GM23338 (cell line): ENCODE measurements at regions not wholly inside any gene's neighbourhood (a gene's known extent, or its start where the extent isn't known, plus 50 kb on each side); places are given as distances from the start of the nearest gene placed in this dataset.

Source experiments
- ATAC-seq: fragments of 200-7000 bp; cut with Tn5 transposase; 3 replicates; pipeline ENCODE4 v1.9.1; 2020
- DNase-seq: peaks from one replicate; pipeline ENCODE4 v3.0.0-alpha.2; 2015; ENCODE audit warnings: low spot score
- H2AFZ ChIP-seq: fragments of 200-600 bp; sonication (generic); 2 replicates; pipeline ENCODE4 v1.8.0; 2016; ENCODE audit warnings: antibody characterized with exemption, mild to moderate bottlenecking, moderate library complexity
- H3F3A ChIP-seq: fragments of 200-600 bp; sonication (generic); replicated peaks from 2 replicates; pipeline ENCODE4 v1.8.0; 2017; ENCODE audit warnings: antibody characterized with exemption, mixed run types, low read depth
- H3K27ac ChIP-seq: fragments of 200-600 bp; sonication (generic); 2 replicates; pipeline ENCODE4 v1.6.1; 2016; ENCODE audit warnings: low read depth
- H3K27me3 ChIP-seq: fragments of 200-600 bp; sonication (generic); 2 replicates; pipeline ENCODE4 v1.8.0; 2016; ENCODE audit warnings: mild to moderate bottlenecking, mixed run types, moderate library complexity; ENCODE audit not compliant: insufficient read depth
- H3K36me3 ChIP-seq: fragments of 200-600 bp; sonication (generic); 2 replicates; pipeline ENCODE4 v1.8.0; 2016; ENCODE audit warnings: mild to moderate bottlenecking; ENCODE audit not compliant: insufficient read depth
- H3K4me1 ChIP-seq: fragments of 200-600 bp; sonication (generic); 2 replicates; pipeline ENCODE4 v1.8.0; 2016; ENCODE audit warnings: mild to moderate bottlenecking, moderate library complexity; ENCODE audit not compliant: insufficient read depth
- H3K4me2 ChIP-seq: fragments of 200-600 bp; sonication (generic); 2 replicates; pipeline ENCODE4 v1.7.1; 2017; ENCODE audit warnings: mixed run types
- H3K4me3 ChIP-seq: fragments of 200-600 bp; sonication (generic); 2 replicates; pipeline ENCODE4 v1.6.1; 2016; ENCODE audit warnings: mixed run types
- H3K79me2 ChIP-seq: fragments of 200-600 bp; sonication (generic); replicated peaks from 2 replicates; pipeline ENCODE4 v1.8.0; 2017; ENCODE audit warnings: mild to moderate bottlenecking; ENCODE audit not compliant: insufficient read depth
- H3K9me2 ChIP-seq: fragments of 200-600 bp; sonication (generic); 2 replicates; pipeline ENCODE4 v1.8.0; 2017; ENCODE audit not compliant: insufficient read depth
- H4K20me1 ChIP-seq: fragments of 200-600 bp; sonication (generic); replicated peaks from 2 replicates; pipeline ENCODE4 v1.8.0; 2017; ENCODE audit warnings: mild to moderate bottlenecking; ENCODE audit not compliant: insufficient read depth
- H3K27ac Mint-ChIP-seq: 2 replicates; pipeline ENCODE4 v1.8.0; 2020; ENCODE audit warnings: inconsistent platforms, mild to moderate bottlenecking, moderate library complexity, mixed read lengths
- H3K27me3 Mint-ChIP-seq: 3 replicates; pipeline ENCODE4 v1.8.0; 2022; ENCODE audit warnings: low read depth, mild to moderate bottlenecking, moderate library complexity, mixed read lengths, inconsistent platforms; ENCODE audit not compliant: insufficient read depth, poor library complexity
- H3K36me3 Mint-ChIP-seq: 3 replicates; pipeline ENCODE4 v1.8.0; 2021; ENCODE audit warnings: low read depth, mild to moderate bottlenecking, inconsistent platforms, moderate library complexity, mixed read lengths
- H3K4me1 Mint-ChIP-seq: 3 replicates; pipeline ENCODE4 v1.8.0; 2020; ENCODE audit warnings: mild to moderate bottlenecking, inconsistent platforms, mixed read lengths
- H3K4me3 Mint-ChIP-seq: 3 replicates; pipeline ENCODE4 v1.8.0; 2021; ENCODE audit warnings: moderate library complexity, mild to moderate bottlenecking, inconsistent platforms, mixed read lengths
- H3K9me3 Mint-ChIP-seq: 3 replicates; pipeline ENCODE4 v1.8.0; 2020; ENCODE audit warnings: moderate library complexity, mild to moderate bottlenecking, inconsistent platforms, mixed read lengths
- CREB1 ChIP-seq: fragments of 250-450 bp; sonication (Bioruptor Pico); IDR thresholded peaks from 2 replicates; pipeline ENCODE4 v1.5.0; 2020; ENCODE audit warnings: low read depth, mild to moderate bottlenecking, moderate library complexity
- EZH2 ChIP-seq: fragments of 200-600 bp; sonication (generic); IDR thresholded peaks from one replicate; pipeline ENCODE4 v1.8.0; 2017; ENCODE audit warnings: antibody characterized with exemption, mild to moderate bottlenecking, low read depth; ENCODE audit not compliant: unreplicated experiment
- EZH2phosphoT487 ChIP-seq: fragments of 200-600 bp; sonication (generic); IDR thresholded peaks from one replicate; pipeline ENCODE4 v1.8.1; 2018; ENCODE audit warnings: antibody characterized with exemption; ENCODE audit not compliant: unreplicated experiment
- JUNB ChIP-seq: IDR thresholded peaks from one replicate; pipeline ENCODE4 v1.6.1; 2016; ENCODE audit warnings: antibody characterized with exemption; ENCODE audit not compliant: unreplicated experiment
- NANOG ChIP-seq: IDR thresholded peaks from 2 replicates; pipeline ENCODE4 v1.6.1; 2016; ENCODE audit warnings: antibody characterized with exemption, borderline replicate concordance
- POLR2AphosphoS5 ChIP-seq: IDR thresholded peaks from 2 replicates; pipeline ENCODE4 v1.6.1; 2016; ENCODE audit warnings: antibody characterized with exemption, low read depth
- STAT1 ChIP-seq: IDR thresholded peaks from one replicate; pipeline ENCODE4 v1.6.1; 2016; ENCODE audit warnings: antibody characterized with exemption; ENCODE audit not compliant: unreplicated experiment
- ZNF114 ChIP-seq: fragments of 250-450 bp; sonication (Bioruptor Pico); IDR thresholded peaks from 2 replicates; pipeline ENCODE4 v1.5.0; 2020; ENCODE audit warnings: mild to moderate bottlenecking, moderate library complexity
- ZNF331 ChIP-seq: fragments of 250-450 bp; sonication (Bioruptor Pico); IDR thresholded peaks from 2 replicates; pipeline ENCODE4 v1.5.0; 2020; ENCODE audit warnings: low read depth, mild to moderate bottlenecking, moderate library complexity
- TF ChIP-seq, protein P1 (sequence below): IDR thresholded peaks from 2 replicates; pipeline ENCODE4 v1.6.1; 2016; ENCODE audit warnings: antibody characterized with exemption
- TF ChIP-seq, protein P2 (sequence below), 2 experiments: fragments of 200-600 bp in 1 of 2; sonication (generic) in 1 of 2; conservative IDR thresholded peaks; 2 replicates each; pipeline versions ENCODE4 v1.5.1 to v1.6.1; 2016 to 2017; ENCODE audit warnings: antibody characterized with exemption in 2 of 2, low read depth in 2 of 2, mild to moderate bottlenecking in 2 of 2, moderate library complexity in 1 of 2
- TF ChIP-seq, protein P3 (sequence below): IDR thresholded peaks from one replicate; pipeline ENCODE4 v1.6.1; 2018; ENCODE audit warnings: antibody characterized with exemption; ENCODE audit not compliant: unreplicated experiment
- TF ChIP-seq, protein P4 (sequence below): fragments of 250-450 bp; sonication (Bioruptor Pico); IDR thresholded peaks from 2 replicates; pipeline ENCODE4 v1.5.0; 2020; ENCODE audit warnings: mild to moderate bottlenecking, moderate library complexity

GRCh38 chr5:60493372-60493771, 206.6 kb downstream of the DEPDC1B start:
- no peaks in the 10 kb centered on the region for H3F3A ChIP-seq
- no peak for ATAC-seq
- no peaks in the 10 kb centered on the region for H3K9me2 ChIP-seq
- no peaks in the 10 kb centered on the region for H3K36me3 ChIP-seq
- H3K27me3 Mint-ChIP-seq, result no peaks in the 10 kb centered on the region
- no peaks in the 10 kb centered on the region for H3K27me3 ChIP-seq
- DNase-seq, result no peak
- H3K27ac ChIP-seq, result no peak overlapping the region
- no peak overlapping the region for H3K4me3 Mint-ChIP-seq
- TF ChIP-seq, protein P1, sequence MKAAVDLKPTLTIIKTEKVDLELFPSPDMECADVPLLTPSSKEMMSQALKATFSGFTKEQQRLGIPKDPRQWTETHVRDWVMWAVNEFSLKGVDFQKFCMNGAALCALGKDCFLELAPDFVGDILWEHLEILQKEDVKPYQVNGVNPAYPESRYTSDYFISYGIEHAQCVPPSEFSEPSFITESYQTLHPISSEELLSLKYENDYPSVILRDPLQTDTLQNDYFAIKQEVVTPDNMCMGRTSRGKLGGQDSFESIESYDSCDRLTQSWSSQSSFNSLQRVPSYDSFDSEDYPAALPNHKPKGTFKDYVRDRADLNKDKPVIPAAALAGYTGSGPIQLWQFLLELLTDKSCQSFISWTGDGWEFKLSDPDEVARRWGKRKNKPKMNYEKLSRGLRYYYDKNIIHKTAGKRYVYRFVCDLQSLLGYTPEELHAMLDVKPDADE, result no peak
- TF ChIP-seq, protein P2, sequence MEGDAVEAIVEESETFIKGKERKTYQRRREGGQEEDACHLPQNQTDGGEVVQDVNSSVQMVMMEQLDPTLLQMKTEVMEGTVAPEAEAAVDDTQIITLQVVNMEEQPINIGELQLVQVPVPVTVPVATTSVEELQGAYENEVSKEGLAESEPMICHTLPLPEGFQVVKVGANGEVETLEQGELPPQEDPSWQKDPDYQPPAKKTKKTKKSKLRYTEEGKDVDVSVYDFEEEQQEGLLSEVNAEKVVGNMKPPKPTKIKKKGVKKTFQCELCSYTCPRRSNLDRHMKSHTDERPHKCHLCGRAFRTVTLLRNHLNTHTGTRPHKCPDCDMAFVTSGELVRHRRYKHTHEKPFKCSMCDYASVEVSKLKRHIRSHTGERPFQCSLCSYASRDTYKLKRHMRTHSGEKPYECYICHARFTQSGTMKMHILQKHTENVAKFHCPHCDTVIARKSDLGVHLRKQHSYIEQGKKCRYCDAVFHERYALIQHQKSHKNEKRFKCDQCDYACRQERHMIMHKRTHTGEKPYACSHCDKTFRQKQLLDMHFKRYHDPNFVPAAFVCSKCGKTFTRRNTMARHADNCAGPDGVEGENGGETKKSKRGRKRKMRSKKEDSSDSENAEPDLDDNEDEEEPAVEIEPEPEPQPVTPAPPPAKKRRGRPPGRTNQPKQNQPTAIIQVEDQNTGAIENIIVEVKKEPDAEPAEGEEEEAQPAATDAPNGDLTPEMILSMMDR (conservative IDR thresholded peaks at IDR 0.05; ENCODE audit: low read depth in 2 of 2), result no peak
- TF ChIP-seq JUNB (no peak), STAT1 (no peak), EZH2phosphoT487 (no peak), NANOG (no peak), CREB1 (CRISPR knock-in tag) (no peak), ZNF331 (CRISPR knock-in tag) (no peak), POLR2AphosphoS5 (no peak), EZH2 (no peak), ZNF114 (CRISPR knock-in tag) (no peak)
- TF ChIP-seq, protein P3, sequence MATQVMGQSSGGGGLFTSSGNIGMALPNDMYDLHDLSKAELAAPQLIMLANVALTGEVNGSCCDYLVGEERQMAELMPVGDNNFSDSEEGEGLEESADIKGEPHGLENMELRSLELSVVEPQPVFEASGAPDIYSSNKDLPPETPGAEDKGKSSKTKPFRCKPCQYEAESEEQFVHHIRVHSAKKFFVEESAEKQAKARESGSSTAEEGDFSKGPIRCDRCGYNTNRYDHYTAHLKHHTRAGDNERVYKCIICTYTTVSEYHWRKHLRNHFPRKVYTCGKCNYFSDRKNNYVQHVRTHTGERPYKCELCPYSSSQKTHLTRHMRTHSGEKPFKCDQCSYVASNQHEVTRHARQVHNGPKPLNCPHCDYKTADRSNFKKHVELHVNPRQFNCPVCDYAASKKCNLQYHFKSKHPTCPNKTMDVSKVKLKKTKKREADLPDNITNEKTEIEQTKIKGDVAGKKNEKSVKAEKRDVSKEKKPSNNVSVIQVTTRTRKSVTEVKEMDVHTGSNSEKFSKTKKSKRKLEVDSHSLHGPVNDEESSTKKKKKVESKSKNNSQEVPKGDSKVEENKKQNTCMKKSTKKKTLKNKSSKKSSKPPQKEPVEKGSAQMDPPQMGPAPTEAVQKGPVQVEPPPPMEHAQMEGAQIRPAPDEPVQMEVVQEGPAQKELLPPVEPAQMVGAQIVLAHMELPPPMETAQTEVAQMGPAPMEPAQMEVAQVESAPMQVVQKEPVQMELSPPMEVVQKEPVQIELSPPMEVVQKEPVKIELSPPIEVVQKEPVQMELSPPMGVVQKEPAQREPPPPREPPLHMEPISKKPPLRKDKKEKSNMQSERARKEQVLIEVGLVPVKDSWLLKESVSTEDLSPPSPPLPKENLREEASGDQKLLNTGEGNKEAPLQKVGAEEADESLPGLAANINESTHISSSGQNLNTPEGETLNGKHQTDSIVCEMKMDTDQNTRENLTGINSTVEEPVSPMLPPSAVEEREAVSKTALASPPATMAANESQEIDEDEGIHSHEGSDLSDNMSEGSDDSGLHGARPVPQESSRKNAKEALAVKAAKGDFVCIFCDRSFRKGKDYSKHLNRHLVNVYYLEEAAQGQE, result no peak
- TF ChIP-seq, protein P4, sequence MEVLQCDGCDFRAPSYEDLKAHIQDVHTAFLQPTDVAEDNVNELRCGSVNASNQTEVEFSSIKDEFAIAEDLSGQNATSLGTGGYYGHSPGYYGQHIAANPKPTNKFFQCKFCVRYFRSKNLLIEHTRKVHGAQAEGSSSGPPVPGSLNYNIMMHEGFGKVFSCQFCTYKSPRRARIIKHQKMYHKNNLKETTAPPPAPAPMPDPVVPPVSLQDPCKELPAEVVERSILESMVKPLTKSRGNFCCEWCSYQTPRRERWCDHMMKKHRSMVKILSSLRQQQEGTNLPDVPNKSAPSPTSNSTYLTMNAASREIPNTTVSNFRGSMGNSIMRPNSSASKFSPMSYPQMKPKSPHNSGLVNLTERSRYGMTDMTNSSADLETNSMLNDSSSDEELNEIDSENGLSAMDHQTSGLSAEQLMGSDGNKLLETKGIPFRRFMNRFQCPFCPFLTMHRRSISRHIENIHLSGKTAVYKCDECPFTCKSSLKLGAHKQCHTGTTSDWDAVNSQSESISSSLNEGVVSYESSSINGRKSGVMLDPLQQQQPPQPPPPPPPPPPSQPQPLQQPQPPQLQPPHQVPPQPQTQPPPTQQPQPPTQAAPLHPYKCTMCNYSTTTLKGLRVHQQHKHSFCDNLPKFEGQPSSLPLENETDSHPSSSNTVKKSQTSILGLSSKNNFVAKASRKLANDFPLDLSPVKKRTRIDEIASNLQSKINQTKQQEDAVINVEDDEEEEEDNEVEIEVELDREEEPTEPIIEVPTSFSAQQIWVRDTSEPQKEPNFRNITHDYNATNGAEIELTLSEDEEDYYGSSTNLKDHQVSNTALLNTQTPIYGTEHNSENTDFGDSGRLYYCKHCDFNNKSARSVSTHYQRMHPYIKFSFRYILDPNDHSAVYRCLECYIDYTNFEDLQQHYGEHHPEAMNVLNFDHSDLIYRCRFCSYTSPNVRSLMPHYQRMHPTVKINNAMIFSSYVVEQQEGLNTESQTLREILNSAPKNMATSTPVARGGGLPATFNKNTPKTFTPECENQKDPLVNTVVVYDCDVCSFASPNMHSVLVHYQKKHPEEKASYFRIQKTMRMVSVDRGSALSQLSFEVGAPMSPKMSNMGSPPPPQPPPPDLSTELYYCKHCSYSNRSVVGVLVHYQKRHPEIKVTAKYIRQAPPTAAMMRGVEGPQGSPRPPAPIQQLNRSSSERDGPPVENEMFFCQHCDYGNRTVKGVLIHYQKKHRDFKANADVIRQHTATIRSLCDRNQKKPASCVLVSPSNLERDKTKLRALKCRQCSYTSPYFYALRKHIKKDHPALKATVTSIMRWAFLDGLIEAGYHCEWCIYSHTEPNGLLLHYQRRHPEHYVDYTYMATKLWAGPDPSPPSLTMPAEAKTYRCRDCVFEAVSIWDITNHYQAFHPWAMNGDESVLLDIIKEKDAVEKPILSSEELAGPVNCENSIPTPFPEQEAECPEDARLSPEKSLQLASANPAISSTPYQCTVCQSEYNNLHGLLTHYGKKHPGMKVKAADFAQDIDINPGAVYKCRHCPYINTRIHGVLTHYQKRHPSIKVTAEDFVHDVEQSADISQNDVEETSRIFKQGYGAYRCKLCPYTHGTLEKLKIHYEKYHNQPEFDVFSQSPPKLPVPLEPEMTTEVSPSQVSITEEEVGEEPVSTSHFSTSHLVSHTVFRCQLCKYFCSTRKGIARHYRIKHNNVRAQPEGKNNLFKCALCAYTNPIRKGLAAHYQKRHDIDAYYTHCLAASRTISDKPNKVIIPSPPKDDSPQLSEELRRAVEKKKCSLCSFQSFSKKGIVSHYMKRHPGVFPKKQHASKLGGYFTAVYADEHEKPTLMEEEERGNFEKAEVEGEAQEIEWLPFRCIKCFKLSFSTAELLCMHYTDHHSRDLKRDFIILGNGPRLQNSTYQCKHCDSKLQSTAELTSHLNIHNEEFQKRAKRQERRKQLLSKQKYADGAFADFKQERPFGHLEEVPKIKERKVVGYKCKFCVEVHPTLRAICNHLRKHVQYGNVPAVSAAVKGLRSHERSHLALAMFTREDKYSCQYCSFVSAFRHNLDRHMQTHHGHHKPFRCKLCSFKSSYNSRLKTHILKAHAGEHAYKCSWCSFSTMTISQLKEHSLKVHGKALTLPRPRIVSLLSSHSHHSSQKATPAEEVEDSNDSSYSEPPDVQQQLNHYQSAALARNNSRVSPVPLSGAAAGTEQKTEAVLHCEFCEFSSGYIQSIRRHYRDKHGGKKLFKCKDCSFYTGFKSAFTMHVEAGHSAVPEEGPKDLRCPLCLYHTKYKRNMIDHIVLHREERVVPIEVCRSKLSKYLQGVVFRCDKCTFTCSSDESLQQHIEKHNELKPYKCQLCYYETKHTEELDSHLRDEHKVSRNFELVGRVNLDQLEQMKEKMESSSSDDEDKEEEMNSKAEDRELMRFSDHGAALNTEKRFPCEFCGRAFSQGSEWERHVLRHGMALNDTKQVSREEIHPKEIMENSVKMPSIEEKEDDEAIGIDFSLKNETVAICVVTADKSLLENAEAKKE (CRISPR knock-in tag), result no peak
- H3K4me2 ChIP-seq, result no peak overlapping the region
- H4K20me1 ChIP-seq, result no peaks in the 10 kb centered on the region
- H3K27ac Mint-ChIP-seq, result no peak overlapping the region
- H3K4me1 Mint-ChIP-seq, result peaks cover 12% of the 10 kb centered on the region; the same call in 2 of the 3 replicates
- H3K4me1 ChIP-seq, result peaks cover 4% of the 10 kb centered on the region; the same call in 1 of the 2 replicates
- no peak overlapping the region for H3K4me3 ChIP-seq
- no peak overlapping the region for H2AFZ ChIP-seq
- H3K36me3 Mint-ChIP-seq, result no peaks in the 10 kb centered on the region
- H3K9me3 Mint-ChIP-seq, result no peaks in the 10 kb centered on the region
- no peaks in the 10 kb centered on the region for H3K79me2 ChIP-seq
